Hepatocyte (in vitro differentiated cells): ENCODE measurements at regions not wholly inside any gene's neighbourhood (a gene's known extent, or its start where the extent isn't known, plus 50 kb on each side); places are given as distances from the start of the nearest gene placed in this dataset.

Experiments used
- DNase-seq: peaks from one replicate; pipeline ENCODE4 v3.0.0-alpha.2; 2016; ENCODE audit warnings: low spot score
- H2AFZ ChIP-seq: fragments of 200-600 bp; sonication (generic); 2 replicates; pipeline ENCODE4 v1.6.0; 2016; ENCODE audit warnings: antibody characterized with exemption, mild to moderate bottlenecking
- H3K27ac ChIP-seq: fragments of 200-600 bp; sonication (generic); 2 replicates; pipeline ENCODE4 v1.5.1; 2016; ENCODE audit warnings: mild to moderate bottlenecking
- H3K27me3 ChIP-seq: fragments of 200-600 bp; sonication (generic); 2 replicates; pipeline ENCODE4 v1.6.1; 2016
- H3K36me3 ChIP-seq: fragments of 200-600 bp; sonication (generic); replicated peaks from 2 replicates; pipeline ENCODE4 v1.5.1; 2016; ENCODE audit warnings: low read depth; ENCODE audit not compliant: insufficient read depth
- H3K4me1 ChIP-seq: fragments of 200-600 bp; sonication (generic); 2 replicates; pipeline ENCODE4 v1.5.1; 2016; ENCODE audit warnings: mild to moderate bottlenecking, moderate library complexity; ENCODE audit not compliant: insufficient read depth
- H3K4me2 ChIP-seq: fragments of 200-600 bp; sonication (generic); 2 replicates; pipeline ENCODE4 v1.6.0; 2016
- H3K4me3 ChIP-seq: fragments of 200-600 bp; sonication (generic); 2 replicates; pipeline ENCODE4 v1.5.1; 2016; ENCODE audit warnings: mild to moderate bottlenecking
- H3K79me2 ChIP-seq: fragments of 200-600 bp; sonication (generic); 2 replicates; pipeline ENCODE4 v1.6.0; 2017; ENCODE audit warnings: mild to moderate bottlenecking
- H3K9me2 ChIP-seq: fragments of 200-600 bp; sonication (generic); replicated peaks from 2 replicates; pipeline ENCODE4 v1.6.0; 2017; ENCODE audit warnings: mild to moderate bottlenecking; ENCODE audit not compliant: insufficient read depth
- H3K9me3 ChIP-seq: fragments of 200-600 bp; sonication (generic); 2 replicates; pipeline ENCODE4 v1.5.1; 2016; ENCODE audit warnings: low read depth, mild to moderate bottlenecking
- H4K20me1 ChIP-seq: fragments of 200-600 bp; sonication (generic); 2 replicates; pipeline ENCODE4 v1.6.0; 2016; ENCODE audit warnings: mild to moderate bottlenecking; ENCODE audit not compliant: insufficient read depth, poor library complexity, severe bottlenecking
- EZH2 ChIP-seq: fragments of 200-600 bp; sonication (generic); IDR thresholded peaks from 2 replicates; pipeline ENCODE4 v1.6.1; 2016; ENCODE audit warnings: antibody characterized with exemption, mild to moderate bottlenecking, borderline replicate concordance
- EZH2phosphoT487 ChIP-seq: fragments of 200-600 bp; sonication (generic); IDR thresholded peaks from one replicate; pipeline ENCODE4 v1.6.1; 2018; ENCODE audit warnings: antibody characterized with exemption, mild to moderate bottlenecking, low read depth, moderate library complexity; ENCODE audit not compliant: unreplicated experiment, severe bottlenecking
- WGBS: methylation state at CpG from one replicate; pipeline ENCODE4 v1.1.6; 2016; ENCODE audit warnings: low lambda C conversion rate; ENCODE audit errors: missing lambda C conversion rate; 5-methylcytosine and 5-hydroxymethylcytosine counted together
- TF ChIP-seq, protein P1 (sequence below): fragments of 200-600 bp; sonication (generic); IDR thresholded peaks from 2 replicates; pipeline ENCODE4 v1.5.1; 2016; ENCODE audit warnings: antibody characterized with exemption, mild to moderate bottlenecking; ENCODE audit not compliant: poor library complexity

GRCh38 chr12:75864161-75864560 lies 167.4 kb downstream of the PHLDA1 start:
- no peaks in the 10 kb centered on the region for H4K20me1 ChIP-seq
- H2AFZ ChIP-seq = no peak overlapping the region
- H3K4me2 ChIP-seq = no peak overlapping the region
- H3K9me3 ChIP-seq = no peaks in the 10 kb centered on the region
- H3K36me3 ChIP-seq = no peaks in the 10 kb centered on the region
- DNase-seq = no peak
- peak overlapping the region; percentile 17 for H3K27ac ChIP-seq
- H3K4me3 ChIP-seq = no peak overlapping the region
- H3K79me2 ChIP-seq = no peaks in the 10 kb centered on the region
- H3K4me1 ChIP-seq = no peaks in the 10 kb centered on the region
- no peaks in the 10 kb centered on the region for H3K9me2 ChIP-seq
- H3K27me3 ChIP-seq = no peaks in the 10 kb centered on the region
- no peak for TF ChIP-seq EZH2phosphoT487
- TF ChIP-seq EZH2 = no peak
- TF ChIP-seq, protein P1, sequence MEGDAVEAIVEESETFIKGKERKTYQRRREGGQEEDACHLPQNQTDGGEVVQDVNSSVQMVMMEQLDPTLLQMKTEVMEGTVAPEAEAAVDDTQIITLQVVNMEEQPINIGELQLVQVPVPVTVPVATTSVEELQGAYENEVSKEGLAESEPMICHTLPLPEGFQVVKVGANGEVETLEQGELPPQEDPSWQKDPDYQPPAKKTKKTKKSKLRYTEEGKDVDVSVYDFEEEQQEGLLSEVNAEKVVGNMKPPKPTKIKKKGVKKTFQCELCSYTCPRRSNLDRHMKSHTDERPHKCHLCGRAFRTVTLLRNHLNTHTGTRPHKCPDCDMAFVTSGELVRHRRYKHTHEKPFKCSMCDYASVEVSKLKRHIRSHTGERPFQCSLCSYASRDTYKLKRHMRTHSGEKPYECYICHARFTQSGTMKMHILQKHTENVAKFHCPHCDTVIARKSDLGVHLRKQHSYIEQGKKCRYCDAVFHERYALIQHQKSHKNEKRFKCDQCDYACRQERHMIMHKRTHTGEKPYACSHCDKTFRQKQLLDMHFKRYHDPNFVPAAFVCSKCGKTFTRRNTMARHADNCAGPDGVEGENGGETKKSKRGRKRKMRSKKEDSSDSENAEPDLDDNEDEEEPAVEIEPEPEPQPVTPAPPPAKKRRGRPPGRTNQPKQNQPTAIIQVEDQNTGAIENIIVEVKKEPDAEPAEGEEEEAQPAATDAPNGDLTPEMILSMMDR = no peak

DNA sequence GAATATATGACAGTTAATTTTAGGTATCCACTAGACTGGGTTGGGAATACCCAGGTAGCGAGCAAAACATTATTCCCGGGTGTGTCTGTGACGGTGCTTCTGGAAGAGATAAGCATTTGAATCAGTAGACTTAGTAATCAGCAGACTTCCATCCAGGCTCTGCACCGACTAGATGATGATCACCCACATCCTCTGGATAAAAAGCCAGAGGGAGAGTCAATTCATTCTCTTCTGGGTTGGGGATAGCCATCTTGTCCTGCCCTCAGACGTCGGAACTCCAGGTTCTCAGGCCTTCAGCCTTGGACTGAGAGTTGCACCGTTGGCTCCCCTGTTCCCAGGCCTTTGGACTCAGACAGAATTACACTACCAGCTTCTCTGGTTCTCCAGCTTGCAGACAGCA lies 168.0 kb downstream of the PHLDA1 start:
- H3K9me3 ChIP-seq = no peaks in the 10 kb centered on the region
- H3K4me3 ChIP-seq = no peak overlapping the region
- no peaks in the 10 kb centered on the region for H4K20me1 ChIP-seq
- H3K27ac ChIP-seq = peak overlapping the region; percentile 33
- 62% methylated on average over 7 of the region's 7 CpGs for WGBS
- TF ChIP-seq, protein P1 = no peak
- no peak for TF ChIP-seq EZH2phosphoT487
- no peak for TF ChIP-seq EZH2
- H3K36me3 ChIP-seq = no peaks in the 10 kb centered on the region
- no peaks in the 10 kb centered on the region for H3K27me3 ChIP-seq
- no peaks in the 10 kb centered on the region for H3K9me2 ChIP-seq
- no peaks in the 10 kb centered on the region for H3K79me2 ChIP-seq
- peak; percentile 22 for DNase-seq
- H3K4me2 ChIP-seq = no peak overlapping the region
- no peaks in the 10 kb centered on the region for H3K4me1 ChIP-seq
- H2AFZ ChIP-seq = no peak overlapping the region

DNA sequence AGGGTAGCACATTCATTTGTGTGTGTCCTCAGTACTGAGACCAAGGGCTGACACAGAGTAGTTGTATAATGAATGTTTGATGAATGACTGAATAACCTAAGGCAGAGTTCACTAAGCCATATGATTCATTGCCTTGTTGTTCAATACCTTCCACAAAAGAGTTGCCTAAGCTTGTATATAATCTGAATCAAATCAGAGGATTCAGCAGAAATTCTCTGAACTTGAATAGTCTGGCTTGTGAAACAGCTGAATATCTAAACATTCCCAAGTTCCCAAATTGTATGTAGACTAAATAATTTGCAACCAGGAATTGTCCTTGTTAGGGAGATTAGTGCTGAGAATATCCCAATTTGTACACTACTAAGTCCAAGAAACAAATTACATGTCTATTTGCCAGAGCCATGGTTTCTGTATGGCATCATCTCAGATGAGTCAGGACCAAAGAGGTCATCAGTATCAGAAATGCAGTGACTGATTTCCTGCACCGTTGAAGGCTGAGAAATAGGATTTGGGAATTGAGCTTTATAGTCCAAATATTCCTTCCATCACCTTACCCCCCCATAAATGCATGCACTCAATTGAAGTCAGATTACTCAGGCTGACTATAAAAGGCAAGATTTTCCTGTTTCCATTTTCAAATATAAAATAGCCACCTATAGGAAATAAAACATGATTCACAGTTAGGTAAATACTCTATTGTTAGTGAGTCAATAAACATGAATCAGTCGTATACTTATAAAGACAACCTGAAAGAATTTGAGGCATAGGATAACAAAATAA lies 168.7 kb downstream of the PHLDA1 start:
- TF ChIP-seq EZH2 (no peak), EZH2phosphoT487 (no peak)
- TF ChIP-seq, protein P1 = no peak
- no peaks in the 10 kb centered on the region for H3K36me3 ChIP-seq
- H3K9me3 ChIP-seq = no peaks in the 10 kb centered on the region
- no peak overlapping the region for H2AFZ ChIP-seq
- no peak overlapping the region for H3K4me3 ChIP-seq
- no peaks in the 10 kb centered on the region for H3K27me3 ChIP-seq
- peak; percentile 10 for DNase-seq
- H3K27ac ChIP-seq = peak overlapping the region; percentile 33
- H3K79me2 ChIP-seq = no peaks in the 10 kb centered on the region
- 51% methylated on average over 2 of the region's 2 CpGs for WGBS
- no peak overlapping the region for H3K4me2 ChIP-seq
- H4K20me1 ChIP-seq = no peaks in the 10 kb centered on the region
- H3K9me2 ChIP-seq = no peaks in the 10 kb centered on the region
- H3K4me1 ChIP-seq = no peaks in the 10 kb centered on the region
